Ovary (tissue), 7 donors: ENCODE measurements at regions not wholly inside any gene's neighbourhood (a gene's known extent, or its start where the extent isn't known, plus 50 kb on each side); places are given as distances from the start of the nearest gene placed in this dataset.

Experiments
- DNase-seq, 5 donors: peaks; one replicate each; pipeline ENCODE4 v3.0.0-alpha.2; 2019 to 2020
- H3K27ac ChIP-seq, 2 donors: fragments of 200-600 bp; one replicate each; pipeline versions ENCODE4 v1.5.1 to v1.8.0; 2019 to 2022
- H3K27me3 ChIP-seq: fragments of 200-600 bp; one replicate; pipeline ENCODE4 v1.8.0; 2022
- H3K36me3 ChIP-seq: fragments of 200-600 bp; sonication (generic); one replicate; pipeline ENCODE4 v1.5.1; 2019
- H3K4me1 ChIP-seq: one replicate; pipeline ENCODE4 v1.8.1; 2013; ENCODE audit warnings: mild to moderate bottlenecking, moderate library complexity; ENCODE audit not compliant: insufficient read depth
- H3K4me3 ChIP-seq: fragments of 200-600 bp; sonication (generic); one replicate; pipeline ENCODE4 v1.5.1; 2017
- H3K9me3 ChIP-seq, 2 donors: fragments of 200-600 bp in 1 of 2; sonication (generic) in 1 of 2; one replicate each; pipeline versions ENCODE4 v1.5.1 to v1.8.1; 2013 to 2019; ENCODE audit warnings: mild to moderate bottlenecking in 1 of 2, moderate library complexity in 1 of 2
- EP300 ChIP-seq: sonication (generic); formaldehyde crosslinking; IDR thresholded peaks from one replicate; pipeline ENCODE4 v1.6.1; 2017; ENCODE audit warnings: antibody characterized with exemption
- POLR2A ChIP-seq: fragments of 450-650 bp; IDR thresholded peaks from one replicate; pipeline ENCODE4 v1.6.1; 2017; ENCODE audit warnings: antibody characterized with exemption, mild to moderate bottlenecking, moderate library complexity
- WGBS, 3 donors: extraction: QIAGEN DNeasy Blood & Tissue Kit in 1 of 3; methylation state at CpG; one replicate each; pipeline versions ENCODE4 v1.1.5 to v1.1.7; 2013 to 2017; 5-methylcytosine and 5-hydroxymethylcytosine counted together
- intact Hi-C, 4 donors: fragments of 100-400 bp; cut with DNase I; formaldehyde crosslinking; loops; one replicate each; pipeline versions ENCODE4 v1.11.0 to v1.15.1; 2022 to 2023
- TF ChIP-seq, protein P1 (sequence below), 3 donors: fragments of 450-650 bp in 2 of 3; fragments of 200-600 bp in 1 of 3; IDR thresholded peaks; one replicate each; pipeline versions ENCODE4 v1.5.1 to v1.8.0; 2016 to 2022; ENCODE audit warnings: antibody characterized with exemption in 3 of 3, mild to moderate bottlenecking in 1 of 3
- donor health status: DM: no; HTN: no; CAD: no; lungs with moderate emphysema.
- donor health status: DM: no; HTN: no; CAD: no.
- donor health status: Bipolar disorder and iron deficiency.
- donor health status: DM: no; HTN: no; CAD: no.
- donor health status: DM: yes; HTN: yes; CAD: no.

DNA sequence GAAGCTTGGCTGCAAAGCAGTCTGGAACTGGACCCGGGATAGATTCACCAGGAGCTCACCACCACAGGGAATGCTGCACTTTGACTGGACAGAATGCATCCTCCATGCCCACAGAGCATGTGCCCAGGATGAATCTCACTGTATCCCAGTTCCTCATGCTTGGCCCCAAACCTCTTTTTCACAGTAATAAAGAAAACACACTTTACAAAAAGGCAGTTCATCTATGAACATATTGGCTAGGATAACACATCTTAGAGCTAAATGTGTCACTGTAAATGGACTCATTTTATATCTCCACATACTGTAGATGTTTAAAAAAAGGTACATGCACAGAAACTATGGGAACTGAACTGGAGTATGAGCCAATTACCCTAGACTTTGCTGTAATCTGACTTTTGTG lies 266.9 kb downstream of the TOX3 start:
- no peaks in the 10 kb centered on the region for H3K36me3 ChIP-seq
- 76 to 88% (median 78%) methylated on average over 1 of the region's 1 CpG for WGBS, 3 donors
- intact Hi-C loops = no loop called here
- no peak for TF ChIP-seq POLR2A
- TF ChIP-seq, protein P1, sequence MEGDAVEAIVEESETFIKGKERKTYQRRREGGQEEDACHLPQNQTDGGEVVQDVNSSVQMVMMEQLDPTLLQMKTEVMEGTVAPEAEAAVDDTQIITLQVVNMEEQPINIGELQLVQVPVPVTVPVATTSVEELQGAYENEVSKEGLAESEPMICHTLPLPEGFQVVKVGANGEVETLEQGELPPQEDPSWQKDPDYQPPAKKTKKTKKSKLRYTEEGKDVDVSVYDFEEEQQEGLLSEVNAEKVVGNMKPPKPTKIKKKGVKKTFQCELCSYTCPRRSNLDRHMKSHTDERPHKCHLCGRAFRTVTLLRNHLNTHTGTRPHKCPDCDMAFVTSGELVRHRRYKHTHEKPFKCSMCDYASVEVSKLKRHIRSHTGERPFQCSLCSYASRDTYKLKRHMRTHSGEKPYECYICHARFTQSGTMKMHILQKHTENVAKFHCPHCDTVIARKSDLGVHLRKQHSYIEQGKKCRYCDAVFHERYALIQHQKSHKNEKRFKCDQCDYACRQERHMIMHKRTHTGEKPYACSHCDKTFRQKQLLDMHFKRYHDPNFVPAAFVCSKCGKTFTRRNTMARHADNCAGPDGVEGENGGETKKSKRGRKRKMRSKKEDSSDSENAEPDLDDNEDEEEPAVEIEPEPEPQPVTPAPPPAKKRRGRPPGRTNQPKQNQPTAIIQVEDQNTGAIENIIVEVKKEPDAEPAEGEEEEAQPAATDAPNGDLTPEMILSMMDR (IDR thresholded peaks at IDR 0.05) = no peak
- no peak for TF ChIP-seq EP300
- H3K9me3 ChIP-seq = no peaks in the 10 kb centered on the region
- DNase-seq = no peak
- H3K27me3 ChIP-seq = no peaks in the 10 kb centered on the region
- H3K4me3 ChIP-seq = no peak overlapping the region
- no peak overlapping the region for H3K27ac ChIP-seq
- H3K4me1 ChIP-seq = no peaks in the 10 kb centered on the region

DNA sequence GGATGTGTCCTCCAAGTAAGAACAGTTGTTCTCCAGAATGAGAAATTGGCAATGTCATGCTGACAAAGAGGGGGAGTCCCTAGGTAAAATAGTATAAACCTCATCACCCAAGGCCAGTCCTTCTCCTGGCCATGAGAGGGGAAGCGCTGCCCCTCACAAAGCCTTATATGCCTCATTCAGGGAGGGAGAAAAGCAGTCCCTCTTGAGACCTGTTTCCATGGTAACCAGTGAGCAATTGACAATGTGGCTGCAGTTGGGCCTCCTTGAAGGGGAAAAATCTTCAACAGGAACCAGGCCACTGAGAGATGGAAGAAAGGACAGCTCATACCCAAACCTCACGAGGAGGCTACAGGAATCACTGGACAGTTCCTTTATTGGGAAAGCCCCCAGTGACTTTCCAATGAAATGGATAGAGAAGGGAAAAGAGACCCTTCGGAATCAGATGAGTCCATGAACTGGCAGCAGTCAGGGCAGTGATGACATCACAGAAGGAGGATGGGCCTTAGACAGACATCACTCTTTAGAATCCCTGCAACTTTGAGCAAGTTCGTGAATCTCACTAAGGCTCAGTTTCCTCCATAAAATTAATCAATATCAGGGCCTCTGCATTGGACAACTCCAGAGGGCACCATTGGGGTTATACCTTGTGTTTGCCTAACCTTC lies 275.7 kb downstream of the TOX3 start:
- Histone ChIP-seq H3K27me3 (no peaks in the 10 kb centered on the region), H3K9me3 (no peaks in the 10 kb centered on the region), H3K36me3 (no peaks in the 10 kb centered on the region), H3K4me1 (no peaks in the 10 kb centered on the region), H3K4me3 (no peak overlapping the region), H3K27ac (no peak overlapping the region)
- WGBS, 3 donors = 77 to 83% (median 77%) methylated on average over 4 of the region's 4 CpGs
- intact Hi-C loops = no loop called here
- no peak for DNase-seq
- TF ChIP-seq EP300 (no peak), POLR2A (no peak)
- TF ChIP-seq, protein P1 (IDR thresholded peaks at IDR 0.05) = no peak

DNA sequence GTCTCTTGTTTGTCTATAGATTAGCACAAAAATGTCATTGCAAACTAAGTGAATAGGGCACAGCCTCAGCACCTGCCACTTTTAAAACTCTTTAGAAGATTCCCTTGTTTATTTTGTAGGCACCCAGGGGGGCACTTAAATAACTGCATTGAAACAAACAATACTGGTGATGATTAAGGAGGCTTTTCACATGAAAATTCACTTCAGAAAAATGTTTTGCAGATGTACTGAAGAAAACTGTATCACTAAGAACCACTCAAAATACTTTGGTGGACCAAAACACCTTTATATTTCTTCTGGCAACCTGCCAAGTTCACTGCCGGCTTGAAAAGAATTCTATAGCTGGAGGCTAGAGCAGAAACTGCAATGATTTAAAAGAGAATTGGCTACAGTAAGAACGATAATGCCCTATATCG lies 281.5 kb downstream of the TOX3 start:
- H3K4me1 ChIP-seq = no peaks in the 10 kb centered on the region
- intact Hi-C loops = no loop called here
- 4 to 9% (median 8%) methylated on average over 3 of the region's 3 CpGs for WGBS, 3 donors
- no peak overlapping the region for H3K27ac ChIP-seq
- no peak for DNase-seq
- no peak overlapping the region for H3K4me3 ChIP-seq
- no peaks in the 10 kb centered on the region for H3K27me3 ChIP-seq
- no peaks in the 10 kb centered on the region for H3K9me3 ChIP-seq
- TF ChIP-seq EP300 = no peak
- no peak for TF ChIP-seq POLR2A
- TF ChIP-seq, protein P1 (IDR thresholded peaks at IDR 0.05) = no peak
- no peaks in the 10 kb centered on the region for H3K36me3 ChIP-seq

DNA sequence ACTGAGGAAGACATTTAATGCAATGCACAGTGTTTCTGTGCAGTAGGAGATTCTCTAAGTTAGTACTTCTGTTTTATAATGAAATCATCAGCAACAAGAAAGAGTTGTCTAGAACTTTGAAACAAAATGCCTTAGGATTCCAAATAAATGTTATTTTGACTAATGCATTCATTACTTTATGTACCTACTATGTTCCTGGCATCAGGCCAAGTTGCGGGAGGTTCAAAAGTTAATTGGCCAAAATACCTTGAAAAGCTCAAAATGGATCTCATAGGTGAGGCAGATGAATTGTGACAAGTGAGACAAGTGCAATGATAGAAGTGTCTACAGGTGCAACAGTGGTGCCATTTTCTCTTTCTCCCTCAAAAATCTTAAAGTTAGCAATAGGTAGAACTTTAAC lies 289.4 kb downstream of the TOX3 start:
- Histone ChIP-seq H3K27me3 (no peaks in the 10 kb centered on the region), H3K4me1 (no peaks in the 10 kb centered on the region), H3K4me3 (no peak overlapping the region), H3K36me3 (no peaks in the 10 kb centered on the region), H3K27ac (no peak overlapping the region), H3K9me3 (no peaks in the 10 kb centered on the region)
- intact Hi-C loops = no loop called here
- DNase-seq = no peak
- 52 to 60% (median 53%) methylated on average over 1 of the region's 1 CpG for WGBS, 3 donors
- TF ChIP-seq, protein P1 (IDR thresholded peaks at IDR 0.05) = no peak
- TF ChIP-seq EP300 (no peak), POLR2A (no peak)
